Large intestine (tissue), 3 donors: ENCODE measurements at regions not wholly inside any gene's neighbourhood (a gene's known extent, or its start where the extent isn't known, plus 50 kb on each side); places are given as distances from the start of the nearest gene placed in this dataset.

ENCODE experiments used
- DNase-seq, 2 donors: peaks; one replicate each; pipeline versions ENCODE4 v3.0.0 to v3.0.0-alpha.2; 2013
- H3K27ac ChIP-seq: one replicate; pipeline ENCODE4 v1.5.1; 2013; ENCODE audit warnings: low read length
- H3K27me3 ChIP-seq: 2 replicates; pipeline ENCODE4 v1.6.1; 2013; ENCODE audit warnings: low read length; ENCODE audit not compliant: control insufficient read depth, insufficient read depth
- H3K36me3 ChIP-seq: 2 replicates; pipeline ENCODE4 v1.6.1; 2013; ENCODE audit warnings: low read length; ENCODE audit not compliant: control insufficient read depth, insufficient read depth
- H3K4me1 ChIP-seq: one replicate; pipeline ENCODE4 v1.6.1; 2013; ENCODE audit warnings: low read length; ENCODE audit not compliant: control insufficient read depth, insufficient read depth
- H3K4me3 ChIP-seq: one replicate; pipeline ENCODE4 v1.5.1; 2013; ENCODE audit warnings: low read length
- H3K9me3 ChIP-seq: one replicate; pipeline ENCODE4 v1.6.1; 2013; ENCODE audit warnings: mild to moderate bottlenecking, low read depth, low read length, moderate library complexity; ENCODE audit not compliant: control insufficient read depth
- WGBS: methylation state at CpG from one replicate; pipeline ENCODE4 v1.1.5; 2013; ENCODE audit warnings: low lambda C conversion rate; ENCODE audit not compliant: insufficient coverage; 5-methylcytosine and 5-hydroxymethylcytosine counted together

- no peaks in the 10 kb centered on the region for H3K4me1 ChIP-seq
- H3K9me3 ChIP-seq = no peaks in the 10 kb centered on the region
- H3K36me3 ChIP-seq = no peaks in the 10 kb centered on the region
- H3K27me3 ChIP-seq = peaks cover 39% of the 10 kb centered on the region
- no peak for DNase-seq
- WGBS = no CpG with 5 or more reads among the region's 3 CpGs
- H3K4me3 ChIP-seq = no peak overlapping the region
- no peak overlapping the region for H3K27ac ChIP-seq
Measured at GRCh38 chr3:44050867-44051266, 190.8 kb upstream of the TOPAZ1 start.

DNA sequence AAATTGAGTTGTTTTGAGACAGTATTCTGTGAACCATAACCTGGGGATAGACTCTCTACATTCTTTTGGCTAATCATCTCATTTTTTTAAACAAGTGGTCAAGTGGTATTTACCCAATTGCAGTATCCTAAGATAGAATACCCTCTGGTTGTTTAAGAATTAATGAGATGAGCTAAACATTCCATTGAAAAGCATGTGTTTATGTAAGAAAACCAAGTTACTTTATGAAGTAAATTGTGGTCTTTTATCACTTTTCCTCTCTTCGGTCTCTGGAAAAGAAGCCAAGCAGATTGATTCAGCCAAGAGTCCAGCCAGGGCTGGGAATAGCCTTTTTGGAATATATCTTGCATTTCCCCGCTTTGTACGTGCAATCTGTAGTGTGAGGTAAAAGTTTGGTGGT, 185.7 kb upstream of the TOPAZ1 start:
- H3K27ac ChIP-seq = no peak overlapping the region
- no peaks in the 10 kb centered on the region for H3K36me3 ChIP-seq
- no peaks in the 10 kb centered on the region for H3K4me1 ChIP-seq
- H3K27me3 ChIP-seq = peaks cover 61% of the 10 kb centered on the region
- no peak overlapping the region for H3K4me3 ChIP-seq
- no peaks in the 10 kb centered on the region for H3K9me3 ChIP-seq
- no CpG with 5 or more reads among the region's 3 CpGs for WGBS
- no peak for DNase-seq

DNA sequence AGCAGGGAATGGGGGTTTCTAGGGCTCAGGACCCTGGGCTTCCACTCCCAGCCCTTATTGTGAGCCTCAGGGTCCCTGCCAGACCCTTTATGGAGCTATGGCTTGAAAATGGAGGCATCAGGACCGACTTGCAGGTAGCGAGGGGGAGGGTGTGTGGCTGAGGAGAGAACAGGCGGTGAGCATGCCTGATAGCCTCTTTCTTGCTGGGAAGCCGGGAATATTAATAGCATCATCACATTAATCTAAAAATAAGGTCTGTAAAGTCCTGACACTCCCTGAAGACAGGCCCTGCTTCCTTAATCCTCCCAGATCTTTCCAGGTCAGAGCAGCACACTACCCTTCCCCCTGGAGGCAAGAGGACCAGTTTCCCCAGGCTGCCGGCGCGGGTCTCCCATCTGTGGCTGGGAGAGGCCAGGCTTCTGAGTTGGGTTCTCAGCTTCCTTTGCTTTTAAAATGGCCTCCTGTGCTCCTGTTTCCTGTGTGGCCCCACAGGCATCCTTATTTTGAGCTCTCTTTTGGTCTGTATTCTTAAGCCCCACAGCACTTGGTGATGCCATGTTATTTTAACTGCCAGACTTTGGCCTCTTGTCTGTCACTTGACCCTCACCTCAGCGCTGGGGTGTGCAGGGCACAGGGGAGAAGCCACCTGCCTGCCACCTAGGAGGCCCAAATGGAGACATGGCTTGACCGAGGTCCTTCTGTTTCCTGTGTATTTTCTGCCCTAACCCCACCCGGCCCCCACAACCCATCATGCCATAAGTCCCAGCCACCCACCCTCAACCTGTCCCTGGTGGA, 185.0 kb upstream of the TOPAZ1 start:
- DNase-seq = no peak
- Histone ChIP-seq H3K4me3 (no peak overlapping the region), H3K27me3 (peaks cover 56% of the 10 kb centered on the region), H3K36me3 (no peaks in the 10 kb centered on the region), H3K9me3 (no peaks in the 10 kb centered on the region), H3K4me1 (no peaks in the 10 kb centered on the region), H3K27ac (no peak overlapping the region)
- no CpG with 5 or more reads among the region's 10 CpGs for WGBS

GRCh38 chr3:44058022-44058867, 183.4 kb upstream of the TOPAZ1 start:
- H3K9me3 ChIP-seq = no peaks in the 10 kb centered on the region
- no CpG with 5 or more reads among the region's 15 CpGs for WGBS
- H3K27ac ChIP-seq = no peak overlapping the region
- no peak for DNase-seq
- peaks cover 63% of the 10 kb centered on the region for H3K27me3 ChIP-seq
- no peak overlapping the region for H3K4me3 ChIP-seq
- H3K4me1 ChIP-seq = no peaks in the 10 kb centered on the region
- H3K36me3 ChIP-seq = no peaks in the 10 kb centered on the region

DNA sequence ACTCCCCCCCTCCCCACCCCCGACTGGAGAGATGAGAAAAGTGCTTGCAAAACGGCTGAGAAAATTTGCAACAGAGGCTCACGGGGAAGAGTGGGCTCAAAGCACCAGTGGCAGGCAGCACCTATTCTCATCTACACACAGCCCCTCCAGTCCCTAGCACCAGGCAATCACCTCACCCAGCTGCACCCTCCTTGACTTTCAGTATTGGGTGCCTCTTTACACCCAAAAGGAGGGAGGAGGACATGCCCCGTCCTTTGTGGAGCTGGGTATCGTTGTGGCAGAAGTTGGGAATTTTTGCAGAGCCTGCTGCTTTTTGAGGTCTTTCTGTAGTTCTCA, 182.8 kb upstream of the TOPAZ1 start:
- H3K4me1 ChIP-seq = no peaks in the 10 kb centered on the region
- H3K4me3 ChIP-seq = no peak overlapping the region
- H3K27me3 ChIP-seq = peaks cover 58% of the 10 kb centered on the region
- H3K36me3 ChIP-seq = no peaks in the 10 kb centered on the region
- no peak overlapping the region for H3K27ac ChIP-seq
- no CpG with 5 or more reads among the region's 5 CpGs for WGBS
- DNase-seq = no peak
- no peaks in the 10 kb centered on the region for H3K9me3 ChIP-seq

- Histone ChIP-seq H3K27ac (no peak overlapping the region), H3K4me3 (no peak overlapping the region), H3K9me3 (no peaks in the 10 kb centered on the region), H3K4me1 (no peaks in the 10 kb centered on the region), H3K27me3 (peaks cover 58% of the 10 kb centered on the region), H3K36me3 (no peaks in the 10 kb centered on the region)
- WGBS = no CpG with 5 or more reads among the region's 5 CpGs
- DNase-seq = no peak
Measured at GRCh38 chr3:44060164-44060563, 181.5 kb upstream of the TOPAZ1 start.

DNA sequence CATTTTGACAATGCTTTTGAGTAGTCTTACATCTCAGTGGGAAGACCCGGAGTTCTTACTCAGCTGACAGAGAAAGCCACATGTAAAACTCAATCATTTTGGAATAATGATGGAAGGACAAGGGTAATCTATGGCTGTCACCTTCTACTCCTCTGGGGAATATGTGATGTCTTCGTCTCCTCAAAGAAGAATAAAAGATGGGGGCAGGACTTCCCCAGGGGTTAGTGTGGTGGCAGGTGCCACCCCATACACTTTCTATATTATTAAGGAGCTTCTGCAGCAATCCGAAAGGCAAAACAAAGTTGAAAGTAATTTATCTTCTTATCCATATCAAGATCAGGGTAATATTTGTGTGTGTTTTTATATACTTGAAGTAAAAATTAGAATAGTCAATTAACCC, 180.4 kb upstream of the TOPAZ1 start:
- H3K27me3 ChIP-seq = peaks cover 55% of the 10 kb centered on the region
- no peak for DNase-seq

DNA sequence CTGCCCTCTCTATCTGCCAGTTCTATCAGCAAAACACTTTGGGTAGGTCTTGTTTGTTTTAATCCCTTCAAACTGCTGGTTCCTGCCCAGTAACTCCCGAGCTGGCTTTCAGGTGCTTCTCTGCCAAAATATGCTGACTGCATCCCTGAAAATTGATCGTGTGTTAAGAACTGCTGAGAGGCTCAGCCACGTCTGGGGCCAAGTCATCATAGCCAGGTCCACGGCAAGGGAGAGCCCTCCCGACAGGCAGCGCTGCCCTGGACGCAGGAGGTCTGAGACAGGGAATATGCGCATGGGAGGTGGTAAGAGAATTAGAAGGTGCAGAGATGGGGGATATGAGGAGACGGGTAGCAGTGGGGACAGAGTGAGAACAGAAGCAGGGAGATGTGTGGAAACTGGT, 179.7 kb upstream of the TOPAZ1 start:
- WGBS = 70% methylated on average over 2 of the region's 9 CpGs

More for the DNA sequence above, 180.4 kb upstream of the TOPAZ1 start:
- no peaks in the 10 kb centered on the region for H3K36me3 ChIP-seq
- H3K9me3 ChIP-seq = no peaks in the 10 kb centered on the region
- H3K27ac ChIP-seq = no peak overlapping the region
- no peak overlapping the region for H3K4me3 ChIP-seq
- peaks cover under 1% of the 10 kb centered on the region for H3K4me1 ChIP-seq
- 95% methylated on average over 3 of the region's 3 CpGs for WGBS

DNA sequence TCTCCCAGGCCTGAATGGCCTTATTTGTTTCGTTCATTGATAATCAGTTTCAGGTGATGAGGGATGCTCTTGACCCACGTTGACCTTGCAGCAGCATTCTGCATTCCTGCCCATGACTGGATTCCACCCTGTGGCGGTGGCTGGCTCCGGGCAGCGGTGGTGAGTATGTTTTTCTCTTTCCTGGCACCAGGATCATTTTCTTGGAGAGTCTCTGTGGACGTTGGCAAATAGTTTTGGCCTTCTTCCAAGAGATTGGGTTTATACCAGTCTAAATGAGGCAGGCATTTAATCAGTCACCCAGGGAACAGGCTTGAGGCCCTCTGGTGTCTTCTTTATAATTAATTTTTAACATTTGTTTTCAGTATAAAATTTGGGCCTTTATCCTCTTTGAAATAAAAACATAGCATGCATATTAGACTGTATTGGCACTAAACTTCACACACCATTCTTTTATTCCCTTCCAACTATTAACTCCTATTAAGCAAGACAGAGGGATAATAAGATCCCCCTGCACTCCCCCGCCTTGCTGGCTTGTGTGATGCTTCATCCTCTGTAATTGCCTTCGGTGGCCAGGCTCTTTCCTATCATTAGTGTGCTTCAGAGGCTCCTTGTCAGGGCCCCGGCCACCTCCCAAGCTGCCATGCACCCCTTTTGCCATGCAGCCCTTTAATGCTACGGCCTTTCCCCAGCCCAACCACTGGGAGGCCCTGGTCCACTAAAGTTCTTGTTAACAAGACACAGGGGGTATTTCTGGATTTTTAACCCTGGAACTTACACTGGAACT, 176.2 kb upstream of the TOPAZ1 start:
- peaks cover 24% of the 10 kb centered on the region for H3K27me3 ChIP-seq
- H3K4me1 ChIP-seq = peaks cover 3% of the 10 kb centered on the region
- H3K27ac ChIP-seq = no peak overlapping the region
- WGBS = no CpG with 5 or more reads among the region's 10 CpGs
- no peak for DNase-seq
- H3K36me3 ChIP-seq = no peaks in the 10 kb centered on the region
- no peak overlapping the region for H3K4me3 ChIP-seq
- no peaks in the 10 kb centered on the region for H3K9me3 ChIP-seq

More for the DNA sequence above, 179.7 kb upstream of the TOPAZ1 start:
- Histone ChIP-seq H3K27me3 (peaks cover 50% of the 10 kb centered on the region), H3K4me1 (peaks cover 3% of the 10 kb centered on the region), H3K36me3 (no peaks in the 10 kb centered on the region), H3K4me3 (no peak overlapping the region), H3K27ac (no peak overlapping the region), H3K9me3 (no peaks in the 10 kb centered on the region)
- no peak for DNase-seq

GRCh38 chr3:44066806-44067205, 174.9 kb upstream of the TOPAZ1 start:
- peaks cover 3% of the 10 kb centered on the region for H3K4me1 ChIP-seq
- H3K36me3 ChIP-seq = no peaks in the 10 kb centered on the region
- no peak overlapping the region for H3K4me3 ChIP-seq
- WGBS = no CpG with 5 or more reads among the region's 3 CpGs
- DNase-seq = peak; percentile 34 to 57
- H3K9me3 ChIP-seq = no peaks in the 10 kb centered on the region
- peaks cover 17% of the 10 kb centered on the region for H3K27me3 ChIP-seq
- H3K27ac ChIP-seq = no peak overlapping the region
